ENCODE measurements at regions not wholly inside any gene's neighbourhood (a gene's known extent, or its start where the extent isn't known, plus 50 kb on each side); places are given as distances from the start of the nearest gene placed in this dataset.

DNA sequence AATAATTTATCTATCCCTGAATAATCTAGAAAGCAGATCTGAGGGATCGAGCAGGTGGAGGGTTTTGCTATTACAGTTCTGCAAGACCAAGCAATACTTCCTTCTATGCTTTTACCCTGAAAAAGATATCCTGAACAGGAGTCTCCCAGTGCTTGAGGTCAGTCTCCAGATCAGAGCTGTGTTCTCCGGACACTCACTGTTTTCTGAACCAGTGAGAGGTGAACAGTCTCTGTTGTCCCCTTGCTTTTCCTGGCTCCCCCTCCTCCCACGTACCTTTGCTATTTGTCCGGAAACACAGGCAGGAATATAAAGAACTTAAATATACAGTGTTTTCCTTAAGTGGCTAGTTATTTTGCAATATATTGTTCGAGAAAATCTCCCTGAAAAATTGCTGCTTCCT, 116.6 kb downstream of the ATXN3L start:
- Mint-ChIP-seq H3K27ac (no peak overlapping the region), H3K36me3 (ENCODE audit: low read depth) (no peaks in the 10 kb centered on the region), H3K4me3 (no peak overlapping the region), H3K9me3 (no peaks in the 10 kb centered on the region), H3K27me3 (no peaks in the 10 kb centered on the region), H3K4me1 (no peaks in the 10 kb centered on the region)
- TF ChIP-seq, protein P1, sequence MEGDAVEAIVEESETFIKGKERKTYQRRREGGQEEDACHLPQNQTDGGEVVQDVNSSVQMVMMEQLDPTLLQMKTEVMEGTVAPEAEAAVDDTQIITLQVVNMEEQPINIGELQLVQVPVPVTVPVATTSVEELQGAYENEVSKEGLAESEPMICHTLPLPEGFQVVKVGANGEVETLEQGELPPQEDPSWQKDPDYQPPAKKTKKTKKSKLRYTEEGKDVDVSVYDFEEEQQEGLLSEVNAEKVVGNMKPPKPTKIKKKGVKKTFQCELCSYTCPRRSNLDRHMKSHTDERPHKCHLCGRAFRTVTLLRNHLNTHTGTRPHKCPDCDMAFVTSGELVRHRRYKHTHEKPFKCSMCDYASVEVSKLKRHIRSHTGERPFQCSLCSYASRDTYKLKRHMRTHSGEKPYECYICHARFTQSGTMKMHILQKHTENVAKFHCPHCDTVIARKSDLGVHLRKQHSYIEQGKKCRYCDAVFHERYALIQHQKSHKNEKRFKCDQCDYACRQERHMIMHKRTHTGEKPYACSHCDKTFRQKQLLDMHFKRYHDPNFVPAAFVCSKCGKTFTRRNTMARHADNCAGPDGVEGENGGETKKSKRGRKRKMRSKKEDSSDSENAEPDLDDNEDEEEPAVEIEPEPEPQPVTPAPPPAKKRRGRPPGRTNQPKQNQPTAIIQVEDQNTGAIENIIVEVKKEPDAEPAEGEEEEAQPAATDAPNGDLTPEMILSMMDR (IDR thresholded peaks at IDR 0.05) = no peak
- ChIA-PET POLR2A (no interaction called here), CTCF (interaction anchor here (0.6 kb wide), 1 partner anchor 8 kb away, joined by 3 read pairs; no protein-coding TSS in a partner anchor)
- intact Hi-C loops (cut with micrococcal nuclease) = no loop called here
- ATAC-seq (ENCODE audit: low read depth) = no peak
- no peak for DNase-seq

GRCh38 chrX:13201605-13202219, 118.1 kb downstream of the ATXN3L start:
- no peaks in the 10 kb centered on the region for H3K36me3 Mint-ChIP-seq (ENCODE audit: low read depth)
- ChIA-PET CTCF (no interaction called here), POLR2A (no interaction called here)
- no peaks in the 10 kb centered on the region for H3K27me3 Mint-ChIP-seq
- intact Hi-C loops (cut with micrococcal nuclease) = no loop called here
- ATAC-seq (ENCODE audit: low read depth) (no peak), DNase-seq (no peak)
- H3K4me3 Mint-ChIP-seq = no peak overlapping the region
- no peak overlapping the region for H3K27ac Mint-ChIP-seq
- H3K4me1 Mint-ChIP-seq = peaks cover 4% of the 10 kb centered on the region
- H3K9me3 Mint-ChIP-seq = no peaks in the 10 kb centered on the region
- TF ChIP-seq, protein P1 (IDR thresholded peaks at IDR 0.05) = no peak

DNA sequence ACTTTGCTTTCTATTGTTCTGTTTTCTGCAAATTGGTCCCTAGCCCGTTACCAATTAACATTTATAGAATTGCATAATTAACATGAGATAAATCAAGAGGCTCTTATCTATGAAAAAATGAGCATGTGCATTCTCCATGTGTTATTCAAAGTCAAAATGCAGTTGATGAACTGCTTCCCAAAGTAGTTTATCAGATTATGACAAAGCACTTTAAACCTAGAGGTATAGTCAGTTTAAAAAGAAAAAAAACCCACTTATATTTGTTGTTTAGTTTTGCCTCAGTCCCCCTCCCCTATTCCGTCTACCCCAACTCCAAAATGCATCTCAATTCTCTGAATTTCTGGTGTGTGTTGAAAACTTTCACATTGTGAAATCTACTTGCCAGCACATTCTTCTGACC, 119.5 kb downstream of the ATXN3L start:
- Mint-ChIP-seq H3K9me3 (no peaks in the 10 kb centered on the region), H3K27me3 (no peaks in the 10 kb centered on the region), H3K36me3 (ENCODE audit: low read depth) (no peaks in the 10 kb centered on the region), H3K4me1 (peaks cover 4% of the 10 kb centered on the region), H3K27ac (no peak overlapping the region), H3K4me3 (no peak overlapping the region)
- CTCF ChIA-PET = no interaction called here
- ATAC-seq (ENCODE audit: low read depth) (no peak), DNase-seq (no peak)
- POLR2A ChIA-PET = no interaction called here
- intact Hi-C loops (cut with micrococcal nuclease) = no loop called here
- TF ChIP-seq, protein P1 (IDR thresholded peaks at IDR 0.05) = no peak

DNA sequence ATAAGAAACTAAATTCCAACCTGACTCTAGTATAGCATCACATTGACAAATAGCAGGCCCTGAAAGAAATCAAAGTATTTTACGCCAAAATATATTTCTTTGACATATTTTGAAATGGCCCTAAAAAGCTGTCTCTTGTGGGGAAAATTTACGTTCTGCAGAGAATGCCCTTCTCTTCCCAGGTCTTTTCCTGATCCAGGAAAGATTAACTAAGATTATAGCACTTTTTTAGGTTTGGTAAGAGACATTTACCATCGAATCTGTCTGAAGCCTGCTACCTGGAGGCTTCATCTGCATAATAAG, 121.1 kb downstream of the ATXN3L start:
- Mint-ChIP-seq H3K36me3 (ENCODE audit: low read depth) (no peaks in the 10 kb centered on the region), H3K9me3 (no peaks in the 10 kb centered on the region), H3K27me3 (no peaks in the 10 kb centered on the region), H3K27ac (no peak overlapping the region), H3K4me3 (no peak overlapping the region), H3K4me1 (peaks cover 10% of the 10 kb centered on the region)
- DNase-seq (no peak), ATAC-seq (ENCODE audit: low read depth) (no peak)
- TF ChIP-seq, protein P1 (IDR thresholded peaks at IDR 0.05) = no peak
- ChIA-PET CTCF (no interaction called here), POLR2A (no interaction called here)
- intact Hi-C loops (cut with micrococcal nuclease) = no loop called here

DNA sequence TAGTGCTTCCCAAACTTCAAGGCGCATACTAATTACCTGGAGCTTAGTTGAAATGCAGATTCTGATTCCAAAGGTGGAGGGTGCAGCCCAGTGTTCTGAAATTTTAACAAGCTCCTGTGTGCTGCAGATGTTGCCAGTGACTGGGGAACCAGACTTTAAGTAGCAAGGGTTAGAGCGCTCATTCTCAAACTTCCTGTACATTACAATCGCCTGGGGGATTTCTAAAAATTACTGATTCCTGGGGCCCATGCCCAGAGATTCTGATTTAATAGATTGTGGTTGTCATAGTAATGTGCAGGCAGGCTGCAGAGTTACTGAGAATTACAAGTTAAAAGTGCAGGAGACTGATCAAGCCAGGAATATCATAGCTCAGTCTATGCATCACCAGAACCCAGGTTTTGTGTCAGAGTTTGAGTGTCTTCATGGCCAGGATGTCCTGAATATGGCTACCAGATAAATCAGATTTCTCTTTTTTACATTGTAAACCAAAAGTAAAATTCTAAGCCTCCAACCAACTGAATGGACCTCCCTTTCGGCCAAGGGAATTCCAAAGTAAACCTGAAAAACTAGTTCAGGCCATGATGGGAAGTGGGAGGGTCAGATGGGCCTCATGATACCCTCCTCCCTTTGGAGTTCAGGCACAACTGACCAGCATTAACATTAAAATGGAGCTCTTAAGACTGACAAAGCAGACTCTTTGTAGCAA, 121.6 kb downstream of the ATXN3L start:
- POLR2A ChIA-PET = no interaction called here
- intact Hi-C loops (cut with micrococcal nuclease) = no loop called here
- no peak for DNase-seq
- TF ChIP-seq, protein P1 (IDR thresholded peaks at IDR 0.05) = no peak
- Mint-ChIP-seq H3K27ac (no peak overlapping the region), H3K9me3 (no peaks in the 10 kb centered on the region), H3K4me1 (peaks cover 10% of the 10 kb centered on the region), H3K4me3 (no peak overlapping the region), H3K36me3 (ENCODE audit: low read depth) (no peaks in the 10 kb centered on the region), H3K27me3 (no peaks in the 10 kb centered on the region)
- ATAC-seq (ENCODE audit: low read depth) = no peak
- CTCF ChIA-PET = interaction anchor here (0.7 kb wide), 1 partner anchor 268 kb away, joined by 3 read pairs; no protein-coding TSS in a partner anchor
